ENCODE measurements at regions not wholly inside any gene's neighbourhood (a gene's known extent, or its start where the extent isn't known, plus 50 kb on each side); places are given as distances from the start of the nearest gene placed in this dataset.

- no peak overlapping the region for H2BK15ac ChIP-seq (ENCODE audit: low read length)
- H3K36me3 ChIP-seq (ENCODE audit: control insufficient read depth in 2 of 4, insufficient read depth in 4 of 4, low read length in 3 of 4) = no peaks in the 10 kb centered on the region
- ChIA-PET CTCF (ENCODE audit: partially characterized antibody) (no interaction called here), POLR2A (ENCODE audit: partially characterized antibody) (no interaction called here)
- no peak overlapping the region for H4K8ac ChIP-seq (ENCODE audit: extremely low read depth, insufficient read depth, low read length)
- no peak overlapping the region for H4K5ac ChIP-seq (ENCODE audit: insufficient read length, low read depth, low read length)
- DNase-seq (ENCODE audit: low read depth in 1 of 2, low spot score in 2 of 2) (no peak), FAIRE-seq (no peak)
- TF ChIP-seq SP2 (IDR thresholded peaks at IDR 0.05; ENCODE audit: low read length) = no peak
- TF ChIP-seq CHD2 (IDR thresholded peaks at IDR 0.05; ENCODE audit: low read length) = no peak
- TF ChIP-seq KDM4A (IDR thresholded peaks at IDR 0.05; ENCODE audit: low read depth, low read length, severe bottlenecking) = no peak
- TF ChIP-seq CTBP2 (IDR thresholded peaks at IDR 0.05; ENCODE audit: borderline replicate concordance, insufficient read depth, insufficient read length, low read length) = no peak
- TF ChIP-seq BRCA1 (IDR thresholded peaks at IDR 0.05; ENCODE audit: low read depth, low read length) = no peak
- H3K27me3 ChIP-seq (replicated peaks in 1 of 4; ENCODE audit: control insufficient read depth in 3 of 4, extremely low read depth in 1 of 4, insufficient read depth in 3 of 4, low read length in 3 of 4) = no peaks in the 10 kb centered on the region
- 81% methylated on average over 1 of the region's 1 CpG; no CpG with 5 or more reads in 1 of the 2 experiments for WGBS, 2 experiments (ENCODE audit: extremely low coverage in 1 of 2, insufficient coverage in 1 of 2, insufficient read length in 1 of 2, insufficient replicate concordance in 2 of 2, low coverage in 1 of 2, low lambda C conversion rate in 2 of 2, missing lambda C conversion rate in 1 of 2)
- H2AK5ac ChIP-seq (ENCODE audit: low read depth, low read length) = no peak overlapping the region; the same call in 1 of the 2 replicates
- H3K14ac ChIP-seq (ENCODE audit: insufficient read length) = no peak overlapping the region
- H3K9ac ChIP-seq (replicated peaks in 1 of 4; ENCODE audit: extremely low read depth in 1 of 4, low read depth in 3 of 4, low read length in 3 of 4) = no peak overlapping the region
- no peaks in the 10 kb centered on the region for H3K79me2 ChIP-seq (ENCODE audit: control insufficient read depth in 1 of 2, insufficient read depth in 2 of 2, low read length in 2 of 2)
- H3K9me3 ChIP-seq (ENCODE audit: insufficient read depth in 2 of 2, low read depth in 1 of 2, low read length in 1 of 2) = no peaks in the 10 kb centered on the region
- H3K56ac ChIP-seq (replicated peaks; ENCODE audit: insufficient read length, low read depth, low read length) = no peak overlapping the region
- H2BK12ac ChIP-seq (ENCODE audit: low read depth, low read length) = no peak overlapping the region
- H3K79me1 ChIP-seq (ENCODE audit: low read depth, low read length) = no peaks in the 10 kb centered on the region
- no peak overlapping the region for H3K23ac ChIP-seq (ENCODE audit: insufficient read length)
- no peaks in the 10 kb centered on the region for H3K23me2 ChIP-seq (ENCODE audit: low read depth, low read length)
- H3K4me2 ChIP-seq (ENCODE audit: insufficient read depth in 1 of 2, low read depth in 2 of 2, low read length in 2 of 2) = no peak overlapping the region
- H4K20me1 ChIP-seq (replicated peaks in 1 of 2; ENCODE audit: control insufficient read depth in 1 of 2, insufficient read depth in 2 of 2, low read length in 2 of 2) = no peaks in the 10 kb centered on the region
- no peak overlapping the region for H2BK5ac ChIP-seq (ENCODE audit: low read depth, low read length)
- no peak overlapping the region for H4K91ac ChIP-seq (replicated peaks; ENCODE audit: insufficient read length, low read length)
- no peak overlapping the region for H3K4me3 ChIP-seq (ENCODE audit: extremely low read depth in 1 of 4, insufficient read depth in 2 of 4, low read depth in 3 of 4, low read length in 4 of 4)
- H3K27ac ChIP-seq (ENCODE audit: low read depth, low read length) = no peak overlapping the region
- no peak overlapping the region for H3K18ac ChIP-seq (ENCODE audit: extremely low read depth, low read length)
- H2BK20ac ChIP-seq (ENCODE audit: low read length) = no peak overlapping the region
- H3K4ac ChIP-seq (replicated peaks; ENCODE audit: insufficient read length, low read depth, low read length) = no peak overlapping the region
- no peak overlapping the region for H2AFZ ChIP-seq (ENCODE audit: low read length)
- H3K4me1 ChIP-seq (replicated peaks in 1 of 4; ENCODE audit: control insufficient read depth in 3 of 4, insufficient read depth in 4 of 4, low read length in 3 of 4) = peaks cover 0 to 12% (median 6%) of the 10 kb centered on the region in 4 experiments; a peak in 5 of 7 replicates
- no peak overlapping the region for H2BK120ac ChIP-seq (replicated peaks; ENCODE audit: low read depth, low read length)
Measured at GRCh38 chr3:177596816-177597271, 399.6 kb upstream of the TBL1XR1 start.
